NCI-H1436 treated with DMSO at 0.1 percent for 48 hours (cell line): ENCODE measurements at regions not wholly inside any gene's neighbourhood (a gene's known extent, or its start where the extent isn't known, plus 50 kb on each side); places are given as distances from the start of the nearest gene placed in this dataset.

Experiments
- DNase-seq: peaks from one replicate; lab custom pipeline; 2025; lab: John Stamatoyannopoulos, UW

GRCh38 chr10:131425752-131426533 lies 114.4 kb upstream of the TCERG1L start:
- DNase-seq: no peak

GRCh38 chr10:131426534-131426898 lies 115.0 kb upstream of the TCERG1L start:
- no peak for DNase-seq

GRCh38 chr10:131427281-131427680 lies 115.8 kb upstream of the TCERG1L start:
- no peak for DNase-seq

- no peak for DNase-seq
These were observed 116.4 kb upstream of the TCERG1L start for GRCh38 chr10:131427901-131428300.

- DNase-seq: no peak
These were observed 117.6 kb upstream of the TCERG1L start for GRCh38 chr10:131429141-131429540.

GRCh38 chr10:131429942-131430341 lies 118.4 kb upstream of the TCERG1L start:
- no peak for DNase-seq

GRCh38 chr10:131430716-131431412 lies 119.3 kb upstream of the TCERG1L start:
- no peak for DNase-seq

- no peak for DNase-seq
These were observed 120.0 kb upstream of the TCERG1L start for GRCh38 chr10:131431533-131431932.

GRCh38 chr10:131431978-131432690 lies 120.6 kb upstream of the TCERG1L start:
- no peak for DNase-seq

- no peak for DNase-seq
These were observed 122.0 kb upstream of the TCERG1L start for GRCh38 chr10:131433568-131433967.

- no peak for DNase-seq
These were observed 123.7 kb upstream of the TCERG1L start for GRCh38 chr10:131435232-131435631.

- DNase-seq: no peak
These were observed 124.4 kb upstream of the TCERG1L start for GRCh38 chr10:131435760-131436457.

- DNase-seq: no peak
These were observed 124.9 kb upstream of the TCERG1L start for GRCh38 chr10:131436458-131436857.

GRCh38 chr10:131437556-131438475 lies 126.3 kb upstream of the TCERG1L start:
- no peak for DNase-seq

- no peak for DNase-seq
These were observed 127.1 kb upstream of the TCERG1L start for GRCh38 chr10:131438665-131439064.

GRCh38 chr10:131439705-131440104 lies 128.2 kb upstream of the TCERG1L start:
- DNase-seq: no peak

- DNase-seq: no peak
These were observed 129.2 kb upstream of the TCERG1L start for GRCh38 chr10:131440405-131441360.

GRCh38 chr10:131442271-131442670 lies 130.8 kb upstream of the TCERG1L start:
- no peak for DNase-seq

- no peak for DNase-seq
These were observed 132.8 kb upstream of the TCERG1L start for GRCh38 chr10:131444286-131444685.

- DNase-seq: no peak
These were observed 133.4 kb upstream of the TCERG1L start for GRCh38 chr10:131444862-131445461.
